ENCODE measurements at regions not wholly inside any gene's neighbourhood (a gene's known extent, or its start where the extent isn't known, plus 50 kb on each side); places are given as distances from the start of the nearest gene placed in this dataset.

DNA sequence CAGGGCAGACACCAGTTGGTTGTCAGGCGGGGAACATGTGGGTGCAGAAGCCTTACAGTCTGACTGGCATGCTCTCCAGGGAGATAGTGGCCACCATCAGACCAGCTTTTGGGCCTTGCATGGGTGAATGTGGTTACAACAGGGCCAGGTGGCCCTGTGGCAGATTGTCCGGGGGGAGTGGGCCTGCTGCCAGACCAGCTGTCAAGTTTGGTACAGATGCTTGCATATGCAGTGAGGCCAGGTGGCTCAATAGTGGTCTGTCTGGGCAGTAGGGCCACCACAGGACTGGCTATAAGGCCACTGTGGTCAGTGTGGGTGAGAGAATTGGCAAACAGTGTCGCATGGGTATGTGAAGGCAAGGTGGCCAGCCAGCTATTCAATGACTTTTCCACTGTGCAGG lies 148.7 kb downstream of the FAM174A start:
- TF ChIP-seq, protein P1, sequence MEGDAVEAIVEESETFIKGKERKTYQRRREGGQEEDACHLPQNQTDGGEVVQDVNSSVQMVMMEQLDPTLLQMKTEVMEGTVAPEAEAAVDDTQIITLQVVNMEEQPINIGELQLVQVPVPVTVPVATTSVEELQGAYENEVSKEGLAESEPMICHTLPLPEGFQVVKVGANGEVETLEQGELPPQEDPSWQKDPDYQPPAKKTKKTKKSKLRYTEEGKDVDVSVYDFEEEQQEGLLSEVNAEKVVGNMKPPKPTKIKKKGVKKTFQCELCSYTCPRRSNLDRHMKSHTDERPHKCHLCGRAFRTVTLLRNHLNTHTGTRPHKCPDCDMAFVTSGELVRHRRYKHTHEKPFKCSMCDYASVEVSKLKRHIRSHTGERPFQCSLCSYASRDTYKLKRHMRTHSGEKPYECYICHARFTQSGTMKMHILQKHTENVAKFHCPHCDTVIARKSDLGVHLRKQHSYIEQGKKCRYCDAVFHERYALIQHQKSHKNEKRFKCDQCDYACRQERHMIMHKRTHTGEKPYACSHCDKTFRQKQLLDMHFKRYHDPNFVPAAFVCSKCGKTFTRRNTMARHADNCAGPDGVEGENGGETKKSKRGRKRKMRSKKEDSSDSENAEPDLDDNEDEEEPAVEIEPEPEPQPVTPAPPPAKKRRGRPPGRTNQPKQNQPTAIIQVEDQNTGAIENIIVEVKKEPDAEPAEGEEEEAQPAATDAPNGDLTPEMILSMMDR (IDR thresholded peaks at IDR 0.05; ENCODE audit: low read depth, low read length), result no peak
- TF ChIP-seq POLR2A (IDR thresholded peaks at IDR 0.05; ENCODE audit: extremely low read depth, insufficient read length), result no peak
